Prostate gland (tissue), 2 donors: ENCODE measurements at regions not wholly inside any gene's neighbourhood (a gene's known extent, or its start where the extent isn't known, plus 50 kb on each side); places are given as distances from the start of the nearest gene placed in this dataset.

Source experiments
- CTCF ChIP-seq, 4 experiments: fragments of 200-600 bp in 2 of 4; fragments of 450-650 bp in 2 of 4; sonication (generic) in 2 of 4; IDR thresholded peaks; 1 replicate in 3 of 4; 2 replicates in 1 of 4; pipeline ENCODE4 v1.5.1; 2016 to 2019; ENCODE audit warnings: antibody characterized with exemption in 4 of 4, mild to moderate bottlenecking in 2 of 4, moderate library complexity in 2 of 4
- POLR2AphosphoS5 ChIP-seq: sonication (generic); formaldehyde crosslinking; IDR thresholded peaks from one replicate; pipeline ENCODE4 v1.6.1; 2017; ENCODE audit warnings: antibody characterized with exemption

GRCh38 chr16:87006021-87006420 is 311.2 kb downstream of the C16orf95 start:
- TF ChIP-seq POLR2AphosphoS5 (no peak), CTCF (IDR thresholded peaks at IDR 0.05) (no peak)
